Fibroblast of pulmonary artery (primary cell): ENCODE measurements at regions not wholly inside any gene's neighbourhood (a gene's known extent, or its start where the extent isn't known, plus 50 kb on each side); places are given as distances from the start of the nearest gene placed in this dataset.

Experiments used
- DNase-seq: peaks from one replicate; pipeline ENCODE4 v3.0.0-alpha.2; 2010; ENCODE audit warnings: low read depth
- H3K4me3 ChIP-seq: replicated peaks from 2 replicates; pipeline ENCODE4 v1.5.1; 2011; ENCODE audit warnings: low read depth, mild to moderate bottlenecking, control low read depth, low read length, moderate library complexity
- TF ChIP-seq, protein P1 (sequence below): IDR thresholded peaks from 2 replicates; pipeline ENCODE4 v1.5.1; 2011; ENCODE audit warnings: mild to moderate bottlenecking, control low read depth, low read length, inconsistent platforms; ENCODE audit errors: missing control alignments

DNA sequence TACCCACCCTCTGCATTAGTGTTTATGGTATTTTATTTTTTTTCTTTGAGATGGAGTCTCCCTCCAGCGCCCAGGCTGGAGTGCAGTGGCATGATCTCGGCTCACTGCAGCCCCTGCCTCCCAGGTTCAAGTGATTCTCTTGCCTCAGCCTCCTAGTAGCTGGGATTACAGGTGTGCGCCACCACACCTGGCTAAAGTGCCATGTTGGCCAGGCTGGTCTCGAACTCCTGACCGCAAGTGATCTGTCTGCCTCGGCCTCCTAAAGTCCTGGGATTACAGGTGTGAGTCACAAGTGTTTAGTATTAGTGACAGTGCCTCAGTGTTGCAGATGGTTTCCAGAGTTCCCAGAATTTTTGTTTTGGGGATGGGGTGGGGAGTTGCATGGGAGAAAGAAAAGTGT, 120.3 kb downstream of the NPY start:
- DNase-seq, result no peak
- TF ChIP-seq, protein P1, sequence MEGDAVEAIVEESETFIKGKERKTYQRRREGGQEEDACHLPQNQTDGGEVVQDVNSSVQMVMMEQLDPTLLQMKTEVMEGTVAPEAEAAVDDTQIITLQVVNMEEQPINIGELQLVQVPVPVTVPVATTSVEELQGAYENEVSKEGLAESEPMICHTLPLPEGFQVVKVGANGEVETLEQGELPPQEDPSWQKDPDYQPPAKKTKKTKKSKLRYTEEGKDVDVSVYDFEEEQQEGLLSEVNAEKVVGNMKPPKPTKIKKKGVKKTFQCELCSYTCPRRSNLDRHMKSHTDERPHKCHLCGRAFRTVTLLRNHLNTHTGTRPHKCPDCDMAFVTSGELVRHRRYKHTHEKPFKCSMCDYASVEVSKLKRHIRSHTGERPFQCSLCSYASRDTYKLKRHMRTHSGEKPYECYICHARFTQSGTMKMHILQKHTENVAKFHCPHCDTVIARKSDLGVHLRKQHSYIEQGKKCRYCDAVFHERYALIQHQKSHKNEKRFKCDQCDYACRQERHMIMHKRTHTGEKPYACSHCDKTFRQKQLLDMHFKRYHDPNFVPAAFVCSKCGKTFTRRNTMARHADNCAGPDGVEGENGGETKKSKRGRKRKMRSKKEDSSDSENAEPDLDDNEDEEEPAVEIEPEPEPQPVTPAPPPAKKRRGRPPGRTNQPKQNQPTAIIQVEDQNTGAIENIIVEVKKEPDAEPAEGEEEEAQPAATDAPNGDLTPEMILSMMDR, result no peak
- H3K4me3 ChIP-seq, result no peak overlapping the region

DNA sequence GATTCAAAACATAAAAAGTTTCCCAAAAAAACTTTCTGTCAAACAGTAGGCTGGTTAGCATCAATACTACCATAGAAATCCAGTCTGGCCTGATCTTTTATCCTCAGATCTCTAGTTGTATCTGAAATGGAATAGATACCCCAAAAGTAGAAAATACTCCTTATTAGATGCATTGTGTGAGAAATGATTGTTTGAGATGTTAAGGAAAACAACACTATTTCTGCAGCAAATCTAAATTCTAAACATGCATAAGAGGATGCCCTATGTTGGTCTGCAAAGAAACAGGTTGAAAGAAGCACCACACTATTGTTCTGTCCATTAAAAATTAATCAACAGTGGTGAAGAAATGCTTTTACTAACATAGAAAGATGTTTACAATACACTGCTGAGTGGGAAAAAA, 121.0 kb downstream of the NPY start:
- DNase-seq, result no peak
- no peak overlapping the region for H3K4me3 ChIP-seq
- TF ChIP-seq, protein P1, result no peak

DNA sequence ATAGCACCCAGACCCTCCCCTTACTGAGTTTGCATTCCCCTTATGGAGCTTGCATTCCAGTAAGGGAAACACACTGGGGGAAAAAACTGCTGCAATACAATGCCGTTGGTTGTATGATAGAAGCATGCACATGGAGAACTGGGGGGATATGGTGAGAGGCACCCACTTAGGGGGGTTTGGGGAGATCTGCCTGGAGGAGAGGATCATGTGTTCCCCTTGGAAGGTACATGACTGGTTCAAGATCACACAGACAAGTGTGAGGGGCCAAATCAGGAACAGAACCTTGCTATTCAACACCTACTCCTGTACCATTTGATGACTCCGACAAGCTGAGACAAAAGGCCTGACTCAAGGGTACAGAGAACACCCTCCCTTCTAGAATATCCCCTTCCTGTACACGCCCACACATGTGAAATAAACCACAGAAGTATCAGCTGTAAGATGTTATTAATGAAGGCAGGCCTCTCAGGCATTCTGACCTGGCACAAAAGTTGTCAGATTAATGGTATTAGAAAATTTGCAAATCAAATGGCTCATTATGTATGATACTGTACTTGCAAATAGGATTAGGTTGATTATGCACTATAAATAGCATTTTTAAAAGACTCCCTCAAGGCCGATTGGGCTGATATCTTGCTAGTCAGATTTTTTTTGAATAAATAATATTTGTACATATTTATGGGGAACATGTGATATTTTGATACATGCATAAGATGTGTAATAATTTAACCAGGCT, 122.2 kb downstream of the NPY start:
- H3K4me3 ChIP-seq, result no peak overlapping the region
- DNase-seq, result no peak
- TF ChIP-seq, protein P1, result no peak

DNA sequence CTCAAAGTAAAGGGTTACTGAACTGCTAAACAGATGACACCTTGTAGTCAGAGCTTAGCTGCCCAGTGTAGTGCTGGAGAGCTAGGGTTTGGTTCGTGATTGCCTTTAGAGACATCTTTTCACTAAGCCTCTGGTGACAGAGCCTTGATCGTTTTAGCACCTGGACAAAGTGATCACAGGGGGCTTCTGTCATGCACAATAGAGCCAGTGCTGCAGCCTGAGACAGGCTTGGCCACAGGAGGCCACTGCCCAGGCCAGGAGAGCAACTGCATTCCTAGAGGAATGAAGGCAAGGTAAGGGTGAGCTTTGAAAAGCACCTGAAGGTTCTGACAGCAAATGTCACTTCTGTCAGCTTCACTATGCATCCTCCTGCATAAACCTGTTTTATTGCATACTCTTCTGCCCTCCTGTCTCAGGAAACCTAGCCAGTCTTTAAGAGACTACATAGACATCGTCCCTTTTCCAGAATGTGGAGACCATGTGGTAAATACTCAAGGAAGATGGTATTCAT, 122.9 kb downstream of the NPY start:
- H3K4me3 ChIP-seq, result no peak overlapping the region
- TF ChIP-seq, protein P1, result no peak
- no peak for DNase-seq

DNA sequence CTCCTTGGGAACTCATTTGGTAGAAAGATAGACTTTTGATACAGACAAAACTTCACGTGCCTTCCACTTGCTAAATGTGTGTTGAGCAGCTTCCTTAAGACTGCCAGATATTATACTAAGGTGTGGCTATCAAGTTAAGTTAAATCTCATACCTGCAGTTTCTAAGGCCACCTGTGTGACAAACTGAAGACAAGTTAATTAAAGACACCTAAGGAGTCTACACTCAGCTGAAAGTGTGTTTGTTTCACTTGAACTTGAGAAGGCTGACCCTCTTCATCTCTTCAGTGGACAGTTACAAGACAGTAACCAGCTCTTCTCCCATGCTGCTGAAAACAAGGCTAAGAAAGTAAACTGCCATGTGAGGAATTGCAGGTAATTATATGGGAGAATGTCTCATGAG, 124.0 kb downstream of the NPY start:
- TF ChIP-seq, protein P1, result no peak
- DNase-seq, result no peak
- H3K4me3 ChIP-seq, result no peak overlapping the region

DNA sequence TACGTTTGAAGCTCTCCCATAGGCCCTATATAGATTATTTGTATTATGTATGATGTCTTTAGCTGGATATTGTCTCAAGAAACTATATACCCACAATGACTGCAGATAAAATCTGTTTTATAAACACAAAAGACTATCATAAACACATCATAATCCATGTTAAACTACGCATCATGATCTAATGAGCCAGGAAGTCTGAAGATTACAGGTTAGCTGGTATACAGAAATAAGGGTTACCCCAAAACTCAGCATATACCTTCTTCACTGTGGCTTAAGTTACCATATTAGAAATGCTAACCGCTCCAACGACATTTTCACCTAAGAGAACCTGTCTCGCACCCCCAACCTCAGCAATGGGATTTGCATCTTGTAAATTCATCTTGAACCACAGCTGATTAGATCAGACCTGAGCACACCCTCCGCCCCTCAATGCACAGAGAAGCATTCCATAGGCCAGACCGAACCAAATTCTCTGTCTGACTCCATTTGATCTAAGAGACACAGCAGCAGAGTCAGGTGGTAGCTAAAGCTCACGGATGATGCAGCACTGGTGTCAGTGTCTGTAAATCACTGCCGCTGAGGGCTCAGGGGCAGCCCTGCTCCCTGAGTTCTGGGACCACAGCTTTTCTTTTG, 124.9 kb downstream of the NPY start:
- TF ChIP-seq, protein P1, result no peak
- H3K4me3 ChIP-seq, result no peak overlapping the region
- no peak for DNase-seq

DNA sequence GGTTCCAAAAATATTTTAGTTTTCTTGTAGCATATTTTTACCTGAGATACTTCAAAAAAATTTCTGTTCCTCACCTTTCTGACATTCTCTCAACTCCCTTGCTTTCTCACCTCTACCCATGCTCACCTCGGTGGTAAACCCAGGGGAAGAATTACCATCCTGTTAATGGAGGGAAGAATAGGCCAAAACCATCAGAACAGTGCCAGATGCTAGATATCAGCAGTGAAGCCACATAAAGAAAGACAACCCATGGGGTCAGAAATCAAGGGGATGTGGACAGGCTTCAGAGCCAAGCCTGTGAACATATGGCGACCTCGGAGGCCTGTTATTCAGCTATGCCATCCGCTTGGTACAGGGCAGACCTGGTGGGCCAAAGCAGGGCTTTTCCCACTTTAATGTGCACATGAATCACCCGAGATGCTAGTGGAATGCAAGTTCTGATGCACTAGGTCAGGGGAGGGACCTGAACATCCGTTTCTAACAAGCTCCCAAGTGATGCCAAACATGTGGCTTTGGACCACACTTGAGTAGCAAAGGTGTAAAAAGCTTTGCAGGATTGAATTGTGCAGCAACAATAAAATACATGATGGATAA, 125.5 kb downstream of the NPY start:
- no peak overlapping the region for H3K4me3 ChIP-seq
- DNase-seq, result no peak
- TF ChIP-seq, protein P1, result no peak
